ENCODE measurements at regions not wholly inside any gene's neighbourhood (a gene's known extent, or its start where the extent isn't known, plus 50 kb on each side); places are given as distances from the start of the nearest gene placed in this dataset.
A peak's percentile ranks its signal among the peaks of the same experiment; 100 is the strongest.

DNA sequence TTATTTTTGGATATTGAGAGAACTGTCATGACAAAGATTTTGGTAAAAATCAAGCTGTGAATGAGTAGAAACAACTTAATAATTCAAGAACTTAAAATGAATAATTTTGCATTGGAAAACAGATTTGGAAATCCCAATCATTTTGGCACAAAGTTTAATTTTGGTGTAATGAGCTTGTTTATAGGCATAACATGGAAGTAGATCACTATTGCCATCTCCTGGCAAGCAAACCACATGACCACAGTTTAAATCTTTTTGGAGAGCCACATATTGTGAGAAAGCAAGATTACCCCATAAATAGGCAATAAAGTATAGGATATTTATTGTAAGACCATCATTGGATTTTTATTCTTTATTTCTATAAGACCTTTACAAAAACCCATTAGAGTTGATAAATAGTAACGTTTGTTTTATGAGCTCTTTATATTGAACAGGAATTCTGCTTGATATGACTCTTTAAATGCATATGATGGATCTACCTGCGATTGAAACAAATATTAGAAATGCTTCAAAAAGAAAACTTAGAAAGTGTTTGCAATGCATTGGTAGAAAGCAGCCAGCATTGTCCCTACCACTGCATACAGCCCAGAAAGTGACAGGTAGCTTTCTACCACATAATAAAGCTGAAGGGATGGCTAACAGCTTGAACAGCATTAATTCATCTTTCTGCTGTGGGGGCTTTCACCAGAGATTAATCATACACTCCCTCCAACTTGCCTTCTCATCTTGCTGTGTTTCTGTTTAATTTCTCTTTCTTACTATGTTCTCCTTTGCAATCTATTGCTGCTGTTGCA lies 766.8 kb downstream of the TBL1XR1 start:
- Histone ChIP-seq H3K4me1 (ENCODE audit: insufficient read depth, low read length, poor library complexity, severe bottlenecking) (no peaks in the 10 kb centered on the region), H3K27ac (ENCODE audit: low read depth, low read length, poor library complexity, severe bottlenecking) (no peak overlapping the region), H3K27me3 (replicated peaks; ENCODE audit: insufficient read depth, low read depth, low read length, poor library complexity) (no peaks in the 10 kb centered on the region), H3K36me3 (ENCODE audit: insufficient read depth, low read length, poor library complexity, severe bottlenecking) (no peaks in the 10 kb centered on the region), H3K4me3 (ENCODE audit: low read depth, low read length, poor library complexity, severe bottlenecking) (no peak overlapping the region), H3K9me3 (ENCODE audit: low read depth, low read length, poor library complexity, severe bottlenecking) (no peaks in the 10 kb centered on the region)
- intact Hi-C loops (cut with micrococcal nuclease; ENCODE audit: unreplicated experiment): loop anchor here (5.0 kb wide), 2 partner anchors 473 to 507 kb away; no protein-coding TSS in a partner anchor
- no peak for TF ChIP-seq EZH2 (IDR thresholded peaks at IDR 0.05; ENCODE audit: borderline replicate concordance, low read depth, low read length, poor library complexity, severe bottlenecking)
- TF ChIP-seq, protein P1, sequence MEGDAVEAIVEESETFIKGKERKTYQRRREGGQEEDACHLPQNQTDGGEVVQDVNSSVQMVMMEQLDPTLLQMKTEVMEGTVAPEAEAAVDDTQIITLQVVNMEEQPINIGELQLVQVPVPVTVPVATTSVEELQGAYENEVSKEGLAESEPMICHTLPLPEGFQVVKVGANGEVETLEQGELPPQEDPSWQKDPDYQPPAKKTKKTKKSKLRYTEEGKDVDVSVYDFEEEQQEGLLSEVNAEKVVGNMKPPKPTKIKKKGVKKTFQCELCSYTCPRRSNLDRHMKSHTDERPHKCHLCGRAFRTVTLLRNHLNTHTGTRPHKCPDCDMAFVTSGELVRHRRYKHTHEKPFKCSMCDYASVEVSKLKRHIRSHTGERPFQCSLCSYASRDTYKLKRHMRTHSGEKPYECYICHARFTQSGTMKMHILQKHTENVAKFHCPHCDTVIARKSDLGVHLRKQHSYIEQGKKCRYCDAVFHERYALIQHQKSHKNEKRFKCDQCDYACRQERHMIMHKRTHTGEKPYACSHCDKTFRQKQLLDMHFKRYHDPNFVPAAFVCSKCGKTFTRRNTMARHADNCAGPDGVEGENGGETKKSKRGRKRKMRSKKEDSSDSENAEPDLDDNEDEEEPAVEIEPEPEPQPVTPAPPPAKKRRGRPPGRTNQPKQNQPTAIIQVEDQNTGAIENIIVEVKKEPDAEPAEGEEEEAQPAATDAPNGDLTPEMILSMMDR (conservative IDR thresholded peaks at IDR 0.05; ENCODE audit: low read depth, low read length): peak; percentile 71
- BruUV-seq (replicated peaks): no TSS peak
- DNase-seq (ENCODE audit: low spot score): peak; percentile 61
- CTCF ChIA-PET: interaction anchor here (0.9 to 1.0 kb wide), 2 partner anchors 473 to 509 kb away, joined by 4 to 5 read pairs; no protein-coding TSS in a partner anchor
- POLR2A ChIA-PET (ENCODE audit: low non-redundant PET): no interaction called here

DNA sequence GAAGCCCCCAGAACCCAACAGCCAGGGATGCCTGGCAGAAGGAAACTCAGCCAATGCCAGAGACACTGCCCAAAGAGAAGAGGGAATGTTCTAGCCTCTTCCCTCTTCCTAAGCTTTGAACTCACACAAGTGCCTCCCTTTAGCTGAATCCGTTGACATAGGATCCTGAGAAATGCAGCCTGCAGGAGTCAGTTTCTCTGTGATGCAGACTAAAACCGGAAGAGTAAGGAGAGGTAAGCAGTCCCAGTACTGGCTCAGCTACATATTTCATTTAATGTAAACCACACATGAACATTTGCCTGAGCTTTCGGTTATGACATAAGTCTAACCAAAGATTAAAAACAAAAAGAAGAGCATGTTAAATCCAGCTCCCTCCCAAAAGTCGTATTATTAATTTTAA lies 768.7 kb downstream of the TBL1XR1 start:
- TF ChIP-seq, protein P1 (conservative IDR thresholded peaks at IDR 0.05; ENCODE audit: low read depth, low read length): no peak
- no peak for TF ChIP-seq EZH2 (IDR thresholded peaks at IDR 0.05; ENCODE audit: borderline replicate concordance, low read depth, low read length, poor library complexity, severe bottlenecking)
- no peaks in the 10 kb centered on the region for H3K27me3 ChIP-seq (replicated peaks; ENCODE audit: insufficient read depth, low read depth, low read length, poor library complexity)
- ChIA-PET POLR2A (ENCODE audit: low non-redundant PET) (no interaction called here), CTCF (no interaction called here)
- no peak overlapping the region for H3K27ac ChIP-seq (ENCODE audit: low read depth, low read length, poor library complexity, severe bottlenecking)
- BruUV-seq (replicated peaks): no TSS peak
- H3K4me3 ChIP-seq (ENCODE audit: low read depth, low read length, poor library complexity, severe bottlenecking): no peak overlapping the region
- H3K36me3 ChIP-seq (ENCODE audit: insufficient read depth, low read length, poor library complexity, severe bottlenecking): no peaks in the 10 kb centered on the region
- no peak for DNase-seq (ENCODE audit: low spot score)
- intact Hi-C loops (cut with micrococcal nuclease; ENCODE audit: unreplicated experiment): no loop called here
- no peaks in the 10 kb centered on the region for H3K4me1 ChIP-seq (ENCODE audit: insufficient read depth, low read length, poor library complexity, severe bottlenecking)
- H3K9me3 ChIP-seq (ENCODE audit: low read depth, low read length, poor library complexity, severe bottlenecking): no peaks in the 10 kb centered on the region

DNA sequence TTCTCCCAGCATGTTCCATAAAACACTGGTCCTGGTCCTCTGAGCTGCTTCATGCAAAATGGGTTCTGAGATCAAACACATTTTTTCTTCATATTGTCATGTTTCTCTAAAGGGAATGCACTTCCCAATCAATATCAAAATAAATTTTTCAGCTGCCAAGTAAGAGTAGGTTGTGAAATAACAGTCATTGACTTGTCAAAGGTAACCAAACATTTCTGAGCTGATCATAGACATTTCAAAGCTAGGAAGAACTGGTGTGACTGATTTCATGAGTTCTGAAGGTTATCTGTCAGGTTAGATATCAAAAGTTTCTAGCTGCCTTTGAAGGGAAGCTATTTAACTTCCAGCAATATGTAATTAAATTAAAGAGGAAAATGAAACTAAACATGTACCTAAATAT lies 770.9 kb downstream of the TBL1XR1 start:
- ChIA-PET POLR2A (ENCODE audit: low non-redundant PET) (no interaction called here), CTCF (no interaction called here)
- no peak overlapping the region for H3K4me3 ChIP-seq (ENCODE audit: low read depth, low read length, poor library complexity, severe bottlenecking)
- intact Hi-C loops (cut with micrococcal nuclease; ENCODE audit: unreplicated experiment): no loop called here
- no TSS peak for BruUV-seq (replicated peaks)
- H3K27ac ChIP-seq (ENCODE audit: low read depth, low read length, poor library complexity, severe bottlenecking): no peak overlapping the region
- no peaks in the 10 kb centered on the region for H3K27me3 ChIP-seq (replicated peaks; ENCODE audit: insufficient read depth, low read depth, low read length, poor library complexity)
- DNase-seq (ENCODE audit: low spot score): no peak
- no peaks in the 10 kb centered on the region for H3K9me3 ChIP-seq (ENCODE audit: low read depth, low read length, poor library complexity, severe bottlenecking)
- TF ChIP-seq EZH2 (IDR thresholded peaks at IDR 0.05; ENCODE audit: borderline replicate concordance, low read depth, low read length, poor library complexity, severe bottlenecking): no peak
- TF ChIP-seq, protein P1 (conservative IDR thresholded peaks at IDR 0.05; ENCODE audit: low read depth, low read length): no peak
- no peaks in the 10 kb centered on the region for H3K4me1 ChIP-seq (ENCODE audit: insufficient read depth, low read length, poor library complexity, severe bottlenecking)
- H3K36me3 ChIP-seq (ENCODE audit: insufficient read depth, low read length, poor library complexity, severe bottlenecking): no peaks in the 10 kb centered on the region
